ENCODE measurements at regions not wholly inside any gene's neighbourhood (a gene's known extent, or its start where the extent isn't known, plus 50 kb on each side); places are given as distances from the start of the nearest gene placed in this dataset.
A peak's percentile ranks its signal among the peaks of the same experiment; 100 is the strongest.

- in situ Hi-C loops (cut with MboI) (no loop called here), intact Hi-C loops (cut with micrococcal nuclease) (no loop called here)
- Histone ChIP-seq H3K4me2 (ENCODE audit: insufficient read depth, low read length) (no peak overlapping the region), H2AFZ (ENCODE audit: low read depth, low read length) (no peak overlapping the region), H3K9me3 (replicated peaks; ENCODE audit: control insufficient read depth, insufficient read depth, low read depth, low read length) (no peaks in the 10 kb centered on the region), H3K27me3 (ENCODE audit: control insufficient read depth in 2 of 2, insufficient read depth in 2 of 2, low read length in 2 of 2) (no peaks in the 10 kb centered on the region), H3K36me3 (ENCODE audit: control insufficient read depth, insufficient read depth, low read length) (no peaks in the 10 kb centered on the region), H3K27ac (ENCODE audit: extremely low read depth, low read depth, low read length) (no peak overlapping the region), H3K4me1 (replicated peaks in 1 of 2; ENCODE audit: control insufficient read depth in 2 of 2, insufficient read depth in 2 of 2, low read length in 2 of 2) (peaks cover 0 to 7% of the 10 kb centered on the region in 2 experiments; a peak in 3 of 5 replicates), H3K4me3 (no peak overlapping the region), H3K79me2 (ENCODE audit: control insufficient read depth, insufficient read depth, low read length) (no peaks in the 10 kb centered on the region), H3K9ac (ENCODE audit: insufficient read depth in 1 of 2, low read depth in 2 of 2, low read length in 2 of 2) (no peak overlapping the region), H3K9me1 (ENCODE audit: control insufficient read depth, insufficient read depth, low read length) (no peaks in the 10 kb centered on the region), H4K20me1 (replicated peaks; ENCODE audit: control insufficient read depth, insufficient read depth, low read length) (no peaks in the 10 kb centered on the region)
- no peak for ATAC-seq
- FAIRE-seq: no peak
- POLR2A ChIA-PET: no interaction called here
- no TSS peak for BruUV-seq (replicated peaks)
- WGBS (ENCODE audit: insufficient coverage, low coverage, missing lambda C conversion rate): 8% methylated on average over 5 of the region's 5 CpGs
- CTCF ChIA-PET (ENCODE audit: low intra/inter-chr PET ratio): no interaction called here
- no peak for DNase-seq (ENCODE audit: extremely low read depth in 1 of 4, low spot score in 3 of 4)
- TF ChIP-seq ZNF354B (CRISPR knock-in tag; IDR thresholded peaks at IDR 0.05): no peak
- TF ChIP-seq SPI1 (IDR thresholded peaks at IDR 0.05; ENCODE audit: borderline replicate concordance, low read depth, low read length): peak; percentile 86
- no peak for TF ChIP-seq FOXJ2 (tag; IDR thresholded peaks at IDR 0.05)
- no peak for TF ChIP-seq DEAF1 (CRISPR knock-in tag; IDR thresholded peaks at IDR 0.05)
- TF ChIP-seq PURB (CRISPR knock-in tag; IDR thresholded peaks at IDR 0.05; ENCODE audit: low read depth): no peak
- TF ChIP-seq ZNF282 (CRISPR knock-in tag; IDR thresholded peaks at IDR 0.05): no peak
- no peak for TF ChIP-seq THAP7 (CRISPR knock-in tag; IDR thresholded peaks at IDR 0.05)
- TF ChIP-seq ARID3B (CRISPR knock-in tag; IDR thresholded peaks at IDR 0.05; ENCODE audit: borderline replicate concordance): no peak
- TF ChIP-seq HMG20B (CRISPR knock-in tag; IDR thresholded peaks at IDR 0.05): no peak
- no peak for TF ChIP-seq ZNF232 (CRISPR knock-in tag; IDR thresholded peaks at IDR 0.05)
- TF ChIP-seq ESRRA (IDR thresholded peaks at IDR 0.05; ENCODE audit: borderline replicate concordance, low read depth): 0 out of 2 replicates have a peak, but pooled peaks have one; percentile 19
- TF ChIP-seq TCF3 (CRISPR knock-in tag; IDR thresholded peaks at IDR 0.05): no peak
- no peak for TF ChIP-seq RBM39 (optimal IDR thresholded peaks at IDR 0.05; ENCODE audit: low read depth, low read length)
- TF ChIP-seq JUND (IDR thresholded peaks at IDR 0.05; ENCODE audit: borderline replicate concordance, low read depth, low read length): no peak
- 0 out of 3 replicates have a peak, but pooled peaks have one; percentile 21 for TF ChIP-seq JUND (tag; IDR thresholded peaks at IDR 0.05; ENCODE audit: borderline replicate concordance, low read depth, low read length)
- TF ChIP-seq CXXC5 (CRISPR knock-in tag; IDR thresholded peaks at IDR 0.05): no peak
- TF ChIP-seq KAT2B (IDR thresholded peaks at IDR 0.05; ENCODE audit: low read depth, low read length): no peak
- no peak for TF ChIP-seq HNRNPL (IDR thresholded peaks at IDR 0.05; ENCODE audit: low read depth, low read length)
- TF ChIP-seq CLOCK (CRISPR knock-in tag; IDR thresholded peaks at IDR 0.05; ENCODE audit: borderline replicate concordance): no peak
Observed at GRCh38 chr11:107249054-107249453, 208.6 kb downstream of the CWF19L2 start.
